ENCODE measurements at regions not wholly inside any gene's neighbourhood (a gene's known extent, or its start where the extent isn't known, plus 50 kb on each side); places are given as distances from the start of the nearest gene placed in this dataset.

GRCh38 chr6:15166121-15166520, 79.7 kb upstream of the JARID2 start:
- H3K4me3 ChIP-seq, result no peak overlapping the region
- no peaks in the 10 kb centered on the region for H3K4me1 ChIP-seq
- DNase-seq (no peak), ATAC-seq (no peak)
- H3K27ac ChIP-seq, result no peak overlapping the region
- TF ChIP-seq CTCF (IDR thresholded peaks at IDR 0.05), result no peak
- no peaks in the 10 kb centered on the region for H3K36me3 ChIP-seq (ENCODE audit: insufficient read depth in 1 of 2, low read depth in 1 of 2)
- 81 to 85% (median 85%) methylated on average over 5 of the region's 5 CpGs for WGBS, 3 donors
- H3K9me3 ChIP-seq, result no peaks in the 10 kb centered on the region
- H3K27me3 ChIP-seq (ENCODE audit: insufficient read depth in 3 of 3, low read length in 2 of 3), result no peaks in the 10 kb centered on the region
- intact Hi-C loops (cut with DNase I), result no loop called here

- Histone ChIP-seq H3K4me1 (no peaks in the 10 kb centered on the region), H3K36me3 (ENCODE audit: insufficient read depth in 1 of 2, low read depth in 1 of 2) (no peaks in the 10 kb centered on the region), H3K27me3 (ENCODE audit: insufficient read depth in 3 of 3, low read length in 2 of 3) (no peaks in the 10 kb centered on the region), H3K27ac (no peak overlapping the region), H3K4me3 (no peak overlapping the region), H3K9me3 (no peaks in the 10 kb centered on the region)
- ATAC-seq (no peak), DNase-seq (no peak)
- WGBS, 3 donors, result 89 to 91% (median 90%) methylated on average over 8 of the region's 8 CpGs
- TF ChIP-seq CTCF (IDR thresholded peaks at IDR 0.05), result no peak
- intact Hi-C loops (cut with DNase I), result no loop called here
Measured at GRCh38 chr6:15170126-15170525, 75.7 kb upstream of the JARID2 start.

- intact Hi-C loops (cut with DNase I), result no loop called here
- no peak for TF ChIP-seq CTCF (IDR thresholded peaks at IDR 0.05)
- no peaks in the 10 kb centered on the region for H3K36me3 ChIP-seq (ENCODE audit: insufficient read depth in 1 of 2, low read depth in 1 of 2)
- no peaks in the 10 kb centered on the region for H3K27me3 ChIP-seq (ENCODE audit: insufficient read depth in 3 of 3, low read length in 2 of 3)
- WGBS, 3 donors, result 89 to 93% (median 92%) methylated on average over 5 of the region's 5 CpGs
- H3K4me3 ChIP-seq, result no peak overlapping the region
- no peaks in the 10 kb centered on the region for H3K9me3 ChIP-seq
- H3K27ac ChIP-seq, result no peak overlapping the region
- ATAC-seq (no peak), DNase-seq (no peak)
- no peaks in the 10 kb centered on the region for H3K4me1 ChIP-seq
Measured at GRCh38 chr6:15171026-15171425, 74.8 kb upstream of the JARID2 start.

GRCh38 chr6:15176816-15177370, 69.0 kb upstream of the JARID2 start:
- Histone ChIP-seq H3K9me3 (no peaks in the 10 kb centered on the region), H3K4me3 (no peak overlapping the region), H3K27me3 (ENCODE audit: insufficient read depth in 3 of 3, low read length in 2 of 3) (no peaks in the 10 kb centered on the region), H3K36me3 (ENCODE audit: insufficient read depth in 1 of 2, low read depth in 1 of 2) (no peaks in the 10 kb centered on the region), H3K4me1 (no peaks in the 10 kb centered on the region), H3K27ac (no peak overlapping the region)
- no peak for TF ChIP-seq CTCF (IDR thresholded peaks at IDR 0.05)
- ATAC-seq (no peak), DNase-seq (no peak)
- intact Hi-C loops (cut with DNase I), result no loop called here
- 86 to 93% (median 92%) methylated on average over 9 of the region's 9 CpGs for WGBS, 3 donors

GRCh38 chr6:15183979-15184378, 61.9 kb upstream of the JARID2 start:
- no peak for TF ChIP-seq CTCF (IDR thresholded peaks at IDR 0.05)
- DNase-seq (no peak), ATAC-seq (no peak)
- no peak overlapping the region for H3K4me3 ChIP-seq
- no peaks in the 10 kb centered on the region for H3K4me1 ChIP-seq
- H3K27me3 ChIP-seq (ENCODE audit: insufficient read depth in 3 of 3, low read length in 2 of 3), result no peaks in the 10 kb centered on the region
- intact Hi-C loops (cut with DNase I), result no loop called here
- H3K36me3 ChIP-seq (ENCODE audit: insufficient read depth in 1 of 2, low read depth in 1 of 2), result no peaks in the 10 kb centered on the region
- no peak overlapping the region for H3K27ac ChIP-seq
- H3K9me3 ChIP-seq, result no peaks in the 10 kb centered on the region
- WGBS, 3 donors, result 94 to 98% (median 95%) methylated on average over 2 of the region's 2 CpGs
